CD1c-positive myeloid dendritic cell (primary cell): ENCODE measurements at regions not wholly inside any gene's neighbourhood (a gene's known extent, or its start where the extent isn't known, plus 50 kb on each side); places are given as distances from the start of the nearest gene placed in this dataset.
"Not testable (repeated sequence)": the region's sequence is repeated elsewhere in the genome, so short reads cannot be mapped to it uniquely, and the experiment has no call there.

Source experiments
- DNase-seq: peaks from one replicate; pipeline ENCODE4 v3.0.0-alpha.2; 2016; ENCODE audit errors: extremely low spot score

- no peak for DNase-seq
Measured at GRCh38 chr20:52434453-52434852, 242.9 kb upstream of the ZFP64 start.

GRCh38 chr20:52434041-52434425 is 242.5 kb upstream of the ZFP64 start:
- DNase-seq: no peak

GRCh38 chr20:52433326-52434040 is 241.9 kb upstream of the ZFP64 start:
- DNase-seq: no peak

- DNase-seq: no peak
Measured at GRCh38 chr20:52432740-52433139, 241.2 kb upstream of the ZFP64 start.

- no peak for DNase-seq
Measured at GRCh38 chr20:52429029-52429428, 237.4 kb upstream of the ZFP64 start.

GRCh38 chr20:52427960-52428359 is 236.4 kb upstream of the ZFP64 start:
- DNase-seq: no peak

GRCh38 chr20:52426856-52427255 is 235.3 kb upstream of the ZFP64 start:
- DNase-seq: no peak

GRCh38 chr20:52425701-52426100 is 234.1 kb upstream of the ZFP64 start:
- DNase-seq: no peak

- DNase-seq: peak; percentile 16
Measured at GRCh38 chr20:52425253-52425652, 233.7 kb upstream of the ZFP64 start.

- not testable (repeated sequence) for DNase-seq
Measured at GRCh38 chr20:52424357-52424942, 232.9 kb upstream of the ZFP64 start.

- not testable (repeated sequence) for DNase-seq
Measured at GRCh38 chr20:52423536-52424140, 232.1 kb upstream of the ZFP64 start.

- DNase-seq: no peak
Measured at GRCh38 chr20:52422574-52423336, 231.2 kb upstream of the ZFP64 start.

- no peak for DNase-seq
Measured at GRCh38 chr20:52420805-52421204, 229.2 kb upstream of the ZFP64 start.

- DNase-seq: no peak
Measured at GRCh38 chr20:52419205-52419604, 227.6 kb upstream of the ZFP64 start.

- DNase-seq: no peak
Measured at GRCh38 chr20:52416953-52417352, 225.4 kb upstream of the ZFP64 start.

GRCh38 chr20:52411611-52412010 is 220.0 kb upstream of the ZFP64 start:
- DNase-seq: no peak

GRCh38 chr20:52410731-52411234 is 219.2 kb upstream of the ZFP64 start:
- DNase-seq: no peak

- DNase-seq: peak; percentile 42
Measured at GRCh38 chr20:52410182-52410647, 218.6 kb upstream of the ZFP64 start.

- DNase-seq: peak; percentile 40
Measured at GRCh38 chr20:52405986-52406385, 214.4 kb upstream of the ZFP64 start.

GRCh38 chr20:52405417-52405816 is 213.8 kb upstream of the ZFP64 start:
- DNase-seq: peak; percentile 45

- DNase-seq: no peak
Measured at GRCh38 chr20:52404671-52405070, 213.1 kb upstream of the ZFP64 start.

GRCh38 chr20:52402950-52403349 is 211.4 kb upstream of the ZFP64 start:
- DNase-seq: no peak
